LNCAP (cell line): ENCODE measurements at regions not wholly inside any gene's neighbourhood (a gene's known extent, or its start where the extent isn't known, plus 50 kb on each side); places are given as distances from the start of the nearest gene placed in this dataset.

Experiments used
- TF ChIP-seq, protein P1 (sequence below): fragments of 450-650 bp; IDR thresholded peaks from 2 replicates; pipeline ENCODE4 v1.5.1; 2017; ENCODE audit warnings: mild to moderate bottlenecking

DNA sequence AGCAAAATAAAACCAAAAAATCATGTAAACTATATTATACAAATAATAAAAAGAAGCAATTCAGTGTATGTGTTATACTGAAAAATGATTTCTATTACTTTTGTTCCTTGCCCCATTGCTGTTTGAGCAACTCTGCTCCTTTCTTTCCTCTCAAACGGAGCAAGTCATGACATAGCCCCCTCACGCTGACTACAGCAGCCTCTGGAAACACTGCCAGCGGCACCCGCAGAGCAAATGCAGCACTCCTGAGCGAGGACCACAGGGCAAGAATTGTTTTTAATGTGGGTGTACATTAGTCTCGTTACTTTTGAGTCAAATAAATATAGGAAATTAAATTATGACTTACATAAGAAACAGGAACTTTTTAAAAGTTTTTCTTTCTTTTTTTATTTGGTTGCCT lies 350.1 kb upstream of the HSF2 start:
- TF ChIP-seq, protein P1, sequence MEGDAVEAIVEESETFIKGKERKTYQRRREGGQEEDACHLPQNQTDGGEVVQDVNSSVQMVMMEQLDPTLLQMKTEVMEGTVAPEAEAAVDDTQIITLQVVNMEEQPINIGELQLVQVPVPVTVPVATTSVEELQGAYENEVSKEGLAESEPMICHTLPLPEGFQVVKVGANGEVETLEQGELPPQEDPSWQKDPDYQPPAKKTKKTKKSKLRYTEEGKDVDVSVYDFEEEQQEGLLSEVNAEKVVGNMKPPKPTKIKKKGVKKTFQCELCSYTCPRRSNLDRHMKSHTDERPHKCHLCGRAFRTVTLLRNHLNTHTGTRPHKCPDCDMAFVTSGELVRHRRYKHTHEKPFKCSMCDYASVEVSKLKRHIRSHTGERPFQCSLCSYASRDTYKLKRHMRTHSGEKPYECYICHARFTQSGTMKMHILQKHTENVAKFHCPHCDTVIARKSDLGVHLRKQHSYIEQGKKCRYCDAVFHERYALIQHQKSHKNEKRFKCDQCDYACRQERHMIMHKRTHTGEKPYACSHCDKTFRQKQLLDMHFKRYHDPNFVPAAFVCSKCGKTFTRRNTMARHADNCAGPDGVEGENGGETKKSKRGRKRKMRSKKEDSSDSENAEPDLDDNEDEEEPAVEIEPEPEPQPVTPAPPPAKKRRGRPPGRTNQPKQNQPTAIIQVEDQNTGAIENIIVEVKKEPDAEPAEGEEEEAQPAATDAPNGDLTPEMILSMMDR = no peak

- TF ChIP-seq, protein P1 = no peak
Observed at GRCh38 chr6:122050242-122050755, 349.2 kb upstream of the HSF2 start.

- TF ChIP-seq, protein P1 = no peak
Observed at GRCh38 chr6:122052346-122052900, 347.0 kb upstream of the HSF2 start.

- TF ChIP-seq, protein P1 = no peak
Observed at GRCh38 chr6:122059918-122060317, 339.5 kb upstream of the HSF2 start.

- TF ChIP-seq, protein P1 = no peak
Observed at GRCh38 chr6:122061855-122062254, 337.6 kb upstream of the HSF2 start.

- TF ChIP-seq, protein P1 = no peak
Observed at GRCh38 chr6:122063076-122063475, 336.4 kb upstream of the HSF2 start.

GRCh38 chr6:122063761-122064160 lies 335.7 kb upstream of the HSF2 start:
- TF ChIP-seq, protein P1 = no peak

DNA sequence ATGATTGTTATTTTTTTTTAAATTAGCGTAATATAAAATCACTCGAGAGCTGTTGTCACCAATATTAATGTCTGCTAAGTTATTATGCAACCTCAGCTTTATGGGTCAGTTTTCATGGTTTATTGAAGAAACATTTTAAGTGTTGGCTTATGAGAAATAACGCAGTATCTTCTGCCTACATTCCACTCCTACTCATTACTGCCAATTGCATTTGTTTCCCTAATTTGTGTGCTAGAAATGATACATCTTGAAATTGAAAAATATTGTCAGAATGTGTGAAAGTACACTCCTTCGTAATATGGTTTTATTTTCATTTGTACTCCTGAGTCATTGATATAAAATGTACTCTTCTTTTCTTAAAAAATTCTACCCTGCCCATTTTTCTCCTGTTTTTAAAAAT lies 333.3 kb upstream of the HSF2 start:
- TF ChIP-seq, protein P1 = no peak
